AG09309 (cell line): ENCODE measurements at regions not wholly inside any gene's neighbourhood (a gene's known extent, or its start where the extent isn't known, plus 50 kb on each side); places are given as distances from the start of the nearest gene placed in this dataset.

Experiments used
- DNase-seq: peaks from one replicate; pipeline ENCODE4 v3.0.0-alpha.2; 2010; ENCODE audit warnings: low read depth
- H3K4me3 ChIP-seq: 2 replicates; pipeline ENCODE4 v1.5.1; 2011; ENCODE audit warnings: mild to moderate bottlenecking, low read depth, low read length, moderate library complexity; ENCODE audit not compliant: control insufficient read depth
- CTCF ChIP-seq: IDR thresholded peaks from 2 replicates; pipeline ENCODE4 v1.5.1; 2011; ENCODE audit warnings: mild to moderate bottlenecking, low read depth, low read length, inconsistent platforms; ENCODE audit not compliant: insufficient read depth, control insufficient read depth; ENCODE audit errors: missing control alignments

- H3K4me3 ChIP-seq, result no peak overlapping the region
- peak; percentile 46 for DNase-seq
- no peak for TF ChIP-seq CTCF
Measured at GRCh38 chr7:120052884-120053382, 220.0 kb upstream of the KCND2 start.

- no peak for TF ChIP-seq CTCF
- H3K4me3 ChIP-seq, result no peak overlapping the region
- DNase-seq, result peak; percentile 24
Measured at GRCh38 chr7:120053390-120053961, 219.5 kb upstream of the KCND2 start.

DNA sequence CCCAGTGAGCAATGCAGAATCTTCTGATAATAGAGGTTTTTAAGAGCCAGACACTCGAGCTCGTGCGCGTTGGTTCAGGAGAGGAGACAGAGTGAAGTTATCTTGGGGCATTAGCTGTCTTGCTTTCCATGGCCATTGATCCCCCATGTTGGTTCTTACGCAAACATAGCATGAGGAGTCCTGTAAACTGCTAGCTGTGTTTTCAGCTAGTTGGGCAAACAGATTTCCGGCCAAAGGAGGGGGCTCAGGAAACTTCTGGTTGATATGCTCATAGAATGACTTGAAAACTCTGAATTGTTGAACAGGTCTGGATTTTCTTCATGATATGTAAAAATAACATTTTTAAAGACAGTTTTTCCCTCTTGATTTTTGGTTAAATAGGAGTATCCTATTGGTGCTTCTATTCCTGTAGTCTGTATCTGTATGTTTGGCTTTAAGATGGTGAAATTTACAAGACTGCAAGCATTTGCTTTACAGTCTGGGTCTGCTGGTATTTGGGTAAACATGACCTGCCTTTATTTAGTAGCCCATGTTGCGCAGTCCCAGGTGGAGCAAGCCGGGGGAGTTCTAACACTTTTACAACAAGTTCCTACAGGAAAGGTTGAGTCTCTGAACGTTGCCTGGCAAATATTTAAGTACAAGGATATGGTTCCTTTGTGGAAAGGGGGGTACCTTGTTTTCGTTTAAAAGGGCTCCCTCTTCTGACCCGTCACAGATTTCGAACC, 218.4 kb upstream of the KCND2 start:
- no peak overlapping the region for H3K4me3 ChIP-seq
- no peak for TF ChIP-seq CTCF
- DNase-seq, result no peak

DNA sequence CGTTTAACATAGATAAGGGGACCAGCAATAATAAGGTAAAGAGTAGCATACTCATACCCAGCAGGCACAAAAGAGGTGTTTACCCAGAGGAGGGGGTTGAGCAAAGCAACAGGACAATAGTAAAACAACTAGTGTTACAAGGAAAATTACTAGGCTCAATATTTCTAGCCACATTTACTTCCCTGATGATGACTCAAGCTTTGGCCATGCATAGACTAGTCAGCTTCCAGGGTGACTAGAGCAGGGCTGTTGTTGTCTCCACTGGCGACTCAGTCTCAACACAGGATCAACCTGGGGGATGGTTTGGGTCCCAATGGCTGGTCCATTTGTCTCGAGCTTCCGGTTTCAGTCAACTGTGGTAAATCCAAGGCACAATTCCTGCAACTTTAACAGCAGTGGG, 217.7 kb upstream of the KCND2 start:
- no peak overlapping the region for H3K4me3 ChIP-seq
- no peak for TF ChIP-seq CTCF
- no peak for DNase-seq

- DNase-seq, result no peak
- TF ChIP-seq CTCF, result no peak
- no peak overlapping the region for H3K4me3 ChIP-seq
Measured at GRCh38 chr7:120056227-120056626, 216.7 kb upstream of the KCND2 start.

DNA sequence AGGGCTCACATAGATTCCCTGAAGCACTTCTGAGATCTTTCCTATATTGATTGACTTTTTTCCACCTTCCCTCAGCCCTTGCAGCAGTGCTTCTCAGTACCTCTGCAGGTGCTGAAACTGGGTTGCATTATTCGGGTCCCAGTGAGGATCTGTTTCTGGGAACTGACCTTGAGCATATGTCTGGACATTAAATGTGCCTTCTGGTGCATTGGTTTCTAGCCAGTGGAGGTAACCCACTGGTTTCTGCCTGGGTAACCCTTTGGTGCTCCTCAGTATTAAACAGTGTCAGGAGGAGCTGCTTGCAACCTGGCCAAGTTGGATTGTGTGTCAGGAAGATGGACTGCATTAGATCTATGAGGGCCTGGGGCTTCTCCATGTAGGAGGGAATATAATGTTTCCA, 213.3 kb upstream of the KCND2 start:
- no peak for DNase-seq
- no peak for TF ChIP-seq CTCF

More for the DNA sequence above, 213.3 kb upstream of the KCND2 start:
- H3K4me3 ChIP-seq, result no peak overlapping the region
